HG02981 (cell line): ENCODE measurements at regions not wholly inside any gene's neighbourhood (a gene's known extent, or its start where the extent isn't known, plus 50 kb on each side); places are given as distances from the start of the nearest gene placed in this dataset.

ENCODE experiments used
- ATAC-seq: cut with Tn5 transposase; IDR thresholded peaks from one replicate; pipeline ENCODE4 v1.9.1; 2021; ENCODE audit warnings: mild to moderate bottlenecking, moderate library complexity; ENCODE audit not compliant: unreplicated experiment

- ATAC-seq = no peak
These were observed 591.3 kb downstream of the LRFN5 start for GRCh38 chr14:42198010-42198409.

GRCh38 chr14:42192738-42193653 lies 586.3 kb downstream of the LRFN5 start:
- ATAC-seq = no peak

- no peak for ATAC-seq
These were observed 584.1 kb downstream of the LRFN5 start for GRCh38 chr14:42190744-42191143.

GRCh38 chr14:42187846-42188245 lies 581.2 kb downstream of the LRFN5 start:
- no peak for ATAC-seq

GRCh38 chr14:42185718-42186117 lies 579.0 kb downstream of the LRFN5 start:
- no peak for ATAC-seq

GRCh38 chr14:42174357-42174756 lies 567.7 kb downstream of the LRFN5 start:
- no peak for ATAC-seq

- ATAC-seq = no peak
These were observed 566.5 kb downstream of the LRFN5 start for GRCh38 chr14:42173206-42173605.

- no peak for ATAC-seq
These were observed 565.6 kb downstream of the LRFN5 start for GRCh38 chr14:42172304-42172703.

- no peak for ATAC-seq
These were observed 556.5 kb downstream of the LRFN5 start for GRCh38 chr14:42163136-42163535.

GRCh38 chr14:42159138-42159537 lies 552.5 kb downstream of the LRFN5 start:
- ATAC-seq = no peak

GRCh38 chr14:42149609-42150261 lies 543.1 kb downstream of the LRFN5 start:
- ATAC-seq = no peak

GRCh38 chr14:42145766-42146165 lies 539.1 kb downstream of the LRFN5 start:
- no peak for ATAC-seq

- ATAC-seq = no peak
These were observed 536.4 kb downstream of the LRFN5 start for GRCh38 chr14:42143114-42143513.

- ATAC-seq = no peak
These were observed 534.7 kb downstream of the LRFN5 start for GRCh38 chr14:42141328-42141727.

- ATAC-seq = no peak
These were observed 534.2 kb downstream of the LRFN5 start for GRCh38 chr14:42140831-42141279.

- no peak for ATAC-seq
These were observed 533.3 kb downstream of the LRFN5 start for GRCh38 chr14:42140001-42140400.

GRCh38 chr14:42138406-42138805 lies 531.7 kb downstream of the LRFN5 start:
- ATAC-seq = no peak

GRCh38 chr14:42130815-42131214 lies 524.1 kb downstream of the LRFN5 start:
- no peak for ATAC-seq

GRCh38 chr14:42123526-42123925 lies 516.9 kb downstream of the LRFN5 start:
- no peak for ATAC-seq

GRCh38 chr14:42113358-42114069 lies 506.8 kb downstream of the LRFN5 start:
- no peak for ATAC-seq

GRCh38 chr14:42112108-42112507 lies 505.4 kb downstream of the LRFN5 start:
- no peak for ATAC-seq
